K562 (cell line): ENCODE measurements at regions not wholly inside any gene's neighbourhood (a gene's known extent, or its start where the extent isn't known, plus 50 kb on each side); places are given as distances from the start of the nearest gene placed in this dataset.

Experiments used
- BRCA1 ChIP-seq, 2 experiments: fragments of 450-650 bp in 1 of 2; sonication (generic) in 1 of 2; formaldehyde crosslinking in 1 of 2; IDR thresholded peaks; 2 replicates each; pipeline versions ENCODE4 v1.5.0 to v1.6.1; 2017 to 2020; ENCODE audit warnings: mild to moderate bottlenecking in 1 of 2, missing genetic modification reagents in 1 of 2
- EP300 ChIP-seq: IDR thresholded peaks from 2 replicates; pipeline ENCODE4 v1.6.1; 2012; ENCODE audit warnings: low read length, improper control_type of control experiment
- FOS ChIP-seq: IDR thresholded peaks from 3 replicates; pipeline ENCODE4 v1.6.1; 2011; ENCODE audit not compliant: insufficient read length; ENCODE audit errors: extremely low read depth
- GATAD2B ChIP-seq: fragments of 450-650 bp; IDR thresholded peaks from 2 replicates; pipeline ENCODE4 v1.6.1; 2017; ENCODE audit warnings: mild to moderate bottlenecking, borderline replicate concordance
- HDGF ChIP-seq: fragments of 450-650 bp; IDR thresholded peaks from 2 replicates; pipeline ENCODE4 v1.6.1; 2016
- MEF2A ChIP-seq: IDR thresholded peaks from 2 replicates; pipeline ENCODE4 v1.6.1; 2011; ENCODE audit warnings: low read depth, mild to moderate bottlenecking, low read length, moderate library complexity; ENCODE audit not compliant: control insufficient read depth
- ZBTB7A ChIP-seq: IDR thresholded peaks from 2 replicates; pipeline ENCODE4 v1.6.1; 2011; ENCODE audit warnings: low read depth, mild to moderate bottlenecking, low read length, moderate library complexity, borderline replicate concordance; ENCODE audit not compliant: control insufficient read depth
- TF ChIP-seq, protein P1 (sequence below), 3 experiments: IDR thresholded peaks in 2 of 3; conservative IDR thresholded peaks in 1 of 3; 2 replicates each; pipeline ENCODE4 v1.5.1; 2011 to 2012; ENCODE audit warnings: low read length in 3 of 3, mild to moderate bottlenecking in 3 of 3, control low read depth in 2 of 3, improper control_type of control experiment in 1 of 3, inconsistent platforms in 1 of 3, low read depth in 1 of 3, mixed read lengths in 1 of 3, moderate library complexity in 1 of 3; ENCODE audit not compliant: insufficient read depth in 2 of 3

- TF ChIP-seq GATAD2B, result no peak
- TF ChIP-seq, protein P1, sequence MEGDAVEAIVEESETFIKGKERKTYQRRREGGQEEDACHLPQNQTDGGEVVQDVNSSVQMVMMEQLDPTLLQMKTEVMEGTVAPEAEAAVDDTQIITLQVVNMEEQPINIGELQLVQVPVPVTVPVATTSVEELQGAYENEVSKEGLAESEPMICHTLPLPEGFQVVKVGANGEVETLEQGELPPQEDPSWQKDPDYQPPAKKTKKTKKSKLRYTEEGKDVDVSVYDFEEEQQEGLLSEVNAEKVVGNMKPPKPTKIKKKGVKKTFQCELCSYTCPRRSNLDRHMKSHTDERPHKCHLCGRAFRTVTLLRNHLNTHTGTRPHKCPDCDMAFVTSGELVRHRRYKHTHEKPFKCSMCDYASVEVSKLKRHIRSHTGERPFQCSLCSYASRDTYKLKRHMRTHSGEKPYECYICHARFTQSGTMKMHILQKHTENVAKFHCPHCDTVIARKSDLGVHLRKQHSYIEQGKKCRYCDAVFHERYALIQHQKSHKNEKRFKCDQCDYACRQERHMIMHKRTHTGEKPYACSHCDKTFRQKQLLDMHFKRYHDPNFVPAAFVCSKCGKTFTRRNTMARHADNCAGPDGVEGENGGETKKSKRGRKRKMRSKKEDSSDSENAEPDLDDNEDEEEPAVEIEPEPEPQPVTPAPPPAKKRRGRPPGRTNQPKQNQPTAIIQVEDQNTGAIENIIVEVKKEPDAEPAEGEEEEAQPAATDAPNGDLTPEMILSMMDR (IDR thresholded peaks at IDR 0.05 in 2 of 3, conservative IDR thresholded peaks at IDR 0.05 in 1 of 3; ENCODE audit: insufficient read depth in 2 of 3, low read depth in 1 of 3, low read length in 3 of 3), result no peak
- no peak for TF ChIP-seq HDGF
- no peak for TF ChIP-seq ZBTB7A
- TF ChIP-seq MEF2A, result no peak
- no peak for TF ChIP-seq FOS
- TF ChIP-seq EP300, result no peak
- TF ChIP-seq BRCA1 (IDR thresholded peaks at IDR 0.05), result no peak
- no peak for TF ChIP-seq BRCA1 (CRISPR knock-in tag; IDR thresholded peaks at IDR 0.05)
Measured at GRCh38 chr10:130756651-130757050, 554.9 kb downstream of the TCERG1L start.
